Sigmoid colon (tissue), 6 donors: ENCODE measurements at regions not wholly inside any gene's neighbourhood (a gene's known extent, or its start where the extent isn't known, plus 50 kb on each side); places are given as distances from the start of the nearest gene placed in this dataset.

ENCODE experiments used
- DNase-seq: peaks from one replicate; pipeline ENCODE4 v3.0.0-alpha.2; 2019
- H3K27ac ChIP-seq, 4 donors: fragments of 200-600 bp; sonication (generic); one replicate each; pipeline ENCODE4 v1.5.1; 2016 to 2019; ENCODE audit warnings: mild to moderate bottlenecking in 1 of 4
- H3K27me3 ChIP-seq, 3 donors: fragments of 200-600 bp; sonication (generic); one replicate each; pipeline ENCODE4 v1.5.1; 2019; ENCODE audit warnings: mild to moderate bottlenecking in 1 of 3
- H3K36me3 ChIP-seq, 4 donors: fragments of 200-600 bp; sonication (generic); one replicate each; pipeline ENCODE4 v1.5.1; 2016 to 2019
- H3K4me1 ChIP-seq, 4 donors: fragments of 200-600 bp; sonication (generic); one replicate each; pipeline ENCODE4 v1.5.1; 2017 to 2019
- H3K4me3 ChIP-seq, 4 donors: fragments of 200-600 bp; sonication (generic); one replicate each; pipeline ENCODE4 v1.5.1; 2017 to 2019; ENCODE audit warnings: mild to moderate bottlenecking in 2 of 4, moderate library complexity in 1 of 4
- H3K9me3 ChIP-seq, 4 donors: fragments of 200-600 bp in 3 of 4; sonication (generic) in 3 of 4; one replicate each; pipeline versions ENCODE4 v1.5.1 to v1.6.1; 2013 to 2019
- CTCF ChIP-seq, 4 experiments: fragments of 450-650 bp in 3 of 4; fragments of 200-600 bp in 1 of 4; IDR thresholded peaks; one replicate each; pipeline ENCODE4 v1.5.1; 2016 to 2019; ENCODE audit warnings: antibody characterized with exemption in 4 of 4, mild to moderate bottlenecking in 3 of 4, moderate library complexity in 2 of 4
- EP300 ChIP-seq, 4 donors: sonication (generic); formaldehyde crosslinking; IDR thresholded peaks; one replicate each; pipeline ENCODE4 v1.6.1; 2017; ENCODE audit warnings: antibody characterized with exemption in 4 of 4
- POLR2A ChIP-seq, 2 donors: fragments of 450-650 bp; IDR thresholded peaks; one replicate each; pipeline ENCODE4 v1.6.1; 2016; ENCODE audit warnings: antibody characterized with exemption in 2 of 2, mild to moderate bottlenecking in 2 of 2, moderate library complexity in 2 of 2
- POLR2AphosphoS5 ChIP-seq, 4 donors: sonication (generic); formaldehyde crosslinking; IDR thresholded peaks; one replicate each; pipeline ENCODE4 v1.6.1; 2017; ENCODE audit warnings: antibody characterized with exemption in 4 of 4
- WGBS, 2 donors: extraction: QIAGEN DNeasy Blood & Tissue Kit; methylation state at CpG; one replicate each; pipeline ENCODE4 v1.1.7; 2013; 5-methylcytosine and 5-hydroxymethylcytosine counted together
- intact Hi-C: fragments of 100-400 bp; cut with DNase I; formaldehyde crosslinking; loops from one replicate; pipeline ENCODE4 v1.15.1; 2023
- donor health status: healthy with polysubstance abuse.
- donor health status: healthy.

GRCh38 chr1:222886194-222886854 lies 71.5 kb downstream of the DISP1 start:
- DNase-seq = no peak
- Histone ChIP-seq H3K36me3 (no peaks in the 10 kb centered on the region), H3K4me3 (no peak overlapping the region), H3K4me1 (peaks cover 0 to 19% (median 6%) of the 10 kb centered on the region in 4 donors), H3K9me3 (no peaks in the 10 kb centered on the region), H3K27ac (no peak overlapping the region), H3K27me3 (no peaks in the 10 kb centered on the region)
- WGBS, 2 donors = 78 to 81% methylated on average over 4 of the region's 4 CpGs
- TF ChIP-seq POLR2AphosphoS5 (IDR thresholded peaks at IDR 0.05) = no peak
- no peak for TF ChIP-seq POLR2A (IDR thresholded peaks at IDR 0.05)
- TF ChIP-seq EP300 (IDR thresholded peaks at IDR 0.05) = no peak
- no peak for TF ChIP-seq CTCF (IDR thresholded peaks at IDR 0.05)
- intact Hi-C loops = no loop called here

- Histone ChIP-seq H3K4me3 (no peak overlapping the region), H3K4me1 (peaks cover 0 to 19% (median 6%) of the 10 kb centered on the region in 4 donors), H3K27me3 (no peaks in the 10 kb centered on the region), H3K36me3 (no peaks in the 10 kb centered on the region), H3K27ac (no peak overlapping the region), H3K9me3 (no peaks in the 10 kb centered on the region)
- TF ChIP-seq CTCF (IDR thresholded peaks at IDR 0.05) (no peak), POLR2AphosphoS5 (IDR thresholded peaks at IDR 0.05) (no peak), POLR2A (IDR thresholded peaks at IDR 0.05) (no peak)
- WGBS, 2 donors = 78 to 88% methylated on average over 1 of the region's 1 CpG
- DNase-seq = no peak
- intact Hi-C loops = no loop called here
These were observed 72.1 kb downstream of the DISP1 start for GRCh38 chr1:222886878-222887351.

GRCh38 chr1:222889440-222889839 lies 74.6 kb downstream of the DISP1 start:
- no peaks in the 10 kb centered on the region for H3K9me3 ChIP-seq
- 30 to 56% methylated on average over 1 of the region's 1 CpG for WGBS, 2 donors
- H3K36me3 ChIP-seq = no peaks in the 10 kb centered on the region
- intact Hi-C loops = no loop called here
- H3K27ac ChIP-seq = no peak overlapping the region
- DNase-seq = no peak
- H3K4me1 ChIP-seq = peaks cover 0 to 19% (median 3%) of the 10 kb centered on the region in 4 donors
- H3K27me3 ChIP-seq = no peaks in the 10 kb centered on the region
- TF ChIP-seq POLR2AphosphoS5 (IDR thresholded peaks at IDR 0.05) (no peak), POLR2A (IDR thresholded peaks at IDR 0.05) (no peak), CTCF (IDR thresholded peaks at IDR 0.05) (no peak), EP300 (IDR thresholded peaks at IDR 0.05) (no peak)
- no peak overlapping the region for H3K4me3 ChIP-seq

- no peaks in the 10 kb centered on the region for H3K27me3 ChIP-seq
- no peaks in the 10 kb centered on the region for H3K9me3 ChIP-seq
- TF ChIP-seq EP300 (IDR thresholded peaks at IDR 0.05) (no peak), POLR2A (IDR thresholded peaks at IDR 0.05) (no peak), POLR2AphosphoS5 (IDR thresholded peaks at IDR 0.05) (no peak), CTCF (IDR thresholded peaks at IDR 0.05) (no peak)
- H3K36me3 ChIP-seq = no peaks in the 10 kb centered on the region
- no peak for DNase-seq
- intact Hi-C loops = no loop called here
- no peak overlapping the region for H3K27ac ChIP-seq
- 92 to 99% methylated on average over 2 of the region's 2 CpGs for WGBS, 2 donors
- peaks cover 0 to 19% (median 3%) of the 10 kb centered on the region in 4 donors for H3K4me1 ChIP-seq
- no peak overlapping the region for H3K4me3 ChIP-seq
These were observed 75.9 kb downstream of the DISP1 start for GRCh38 chr1:222890716-222891115.

GRCh38 chr1:222891578-222891977 lies 76.7 kb downstream of the DISP1 start:
- peaks cover 0 to 18% (median 7%) of the 10 kb centered on the region in 4 donors for H3K4me1 ChIP-seq
- H3K27me3 ChIP-seq = no peaks in the 10 kb centered on the region
- no peak overlapping the region for H3K4me3 ChIP-seq
- H3K36me3 ChIP-seq = no peaks in the 10 kb centered on the region
- H3K27ac ChIP-seq = no peak overlapping the region
- intact Hi-C loops = no loop called here
- no peak for TF ChIP-seq CTCF (IDR thresholded peaks at IDR 0.05)
- no peak for TF ChIP-seq POLR2AphosphoS5 (IDR thresholded peaks at IDR 0.05)
- TF ChIP-seq EP300 (IDR thresholded peaks at IDR 0.05) = no peak
- TF ChIP-seq POLR2A (IDR thresholded peaks at IDR 0.05) = no peak
- DNase-seq = no peak
- no peaks in the 10 kb centered on the region for H3K9me3 ChIP-seq
